ENCODE measurements at regions not wholly inside any gene's neighbourhood (a gene's known extent, or its start where the extent isn't known, plus 50 kb on each side); places are given as distances from the start of the nearest gene placed in this dataset.

DNA sequence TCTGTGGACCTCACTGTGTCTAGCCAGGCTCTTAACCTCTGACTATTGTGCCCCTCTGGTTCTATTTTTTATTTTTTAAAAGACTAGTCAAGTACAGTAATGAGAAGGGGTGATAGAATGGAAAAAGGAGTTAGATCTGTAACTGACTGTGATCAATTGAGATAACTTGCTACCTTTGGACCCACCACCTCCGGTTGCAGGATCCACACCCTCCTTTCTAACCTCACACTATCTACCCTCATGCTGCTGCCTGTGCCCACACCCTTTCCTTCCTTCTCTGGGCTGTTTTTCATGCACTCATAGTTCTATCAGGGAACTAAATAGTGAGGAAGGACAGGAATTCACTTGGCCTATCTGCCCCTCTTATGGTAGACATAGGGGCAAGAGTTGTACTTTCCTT, 172.3 kb downstream of the KATNIP start:
- no peaks in the 10 kb centered on the region for H3K36me3 ChIP-seq (ENCODE audit: insufficient read depth, low read length)
- no peak overlapping the region for H3K4me3 ChIP-seq (ENCODE audit: low read length)
- no peaks in the 10 kb centered on the region for H3K9me3 ChIP-seq (replicated peaks; ENCODE audit: low read length)
- no peak overlapping the region for H3K9ac ChIP-seq (ENCODE audit: low read depth, low read length)
- no peak overlapping the region for H3K4me2 ChIP-seq (ENCODE audit: low read length)
- peaks cover 3% of the 10 kb centered on the region for H3K4me1 ChIP-seq (ENCODE audit: control insufficient read depth, insufficient read depth, low read length)
- H3K27me3 ChIP-seq (ENCODE audit: control insufficient read depth, insufficient read depth, low read length) = no peaks in the 10 kb centered on the region

DNA sequence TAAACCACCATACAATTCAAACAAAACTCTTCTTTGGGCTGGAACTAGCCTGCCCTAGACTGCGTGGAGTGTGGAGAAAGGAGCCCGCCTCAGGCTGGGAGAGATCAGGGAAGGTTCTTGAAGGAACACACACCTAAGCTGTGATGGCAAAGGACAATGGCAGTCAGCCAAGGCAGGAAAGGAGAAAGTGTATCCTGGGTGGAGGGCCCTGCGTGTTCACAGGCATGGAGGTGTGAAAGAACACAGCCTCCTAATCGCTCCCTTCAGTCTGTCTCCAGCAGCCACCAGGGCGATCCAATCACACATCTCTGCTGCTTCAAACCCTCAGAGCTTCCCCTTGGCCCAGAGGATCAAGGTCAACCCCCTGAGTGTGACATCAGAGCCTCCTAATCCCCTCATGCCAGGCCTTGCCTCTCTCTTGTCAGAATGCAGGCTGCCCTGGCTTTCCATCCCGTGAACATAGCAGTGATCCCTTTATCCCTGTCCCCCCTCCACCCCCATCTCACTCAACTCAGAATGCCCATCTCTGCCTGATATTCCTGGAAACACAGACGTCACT, 173.0 kb downstream of the KATNIP start:
- Histone ChIP-seq H3K27me3 (ENCODE audit: control insufficient read depth, insufficient read depth, low read length) (no peaks in the 10 kb centered on the region), H3K4me1 (ENCODE audit: control insufficient read depth, insufficient read depth, low read length) (peaks cover 3% of the 10 kb centered on the region), H3K9me3 (replicated peaks; ENCODE audit: low read length) (no peaks in the 10 kb centered on the region), H3K4me2 (ENCODE audit: low read length) (no peak overlapping the region), H3K4me3 (ENCODE audit: low read length) (no peak overlapping the region), H3K9ac (ENCODE audit: low read depth, low read length) (no peak overlapping the region), H3K36me3 (ENCODE audit: insufficient read depth, low read length) (no peaks in the 10 kb centered on the region)

GRCh38 chr16:27723711-27724481, 174.0 kb downstream of the KATNIP start:
- no peak overlapping the region for H3K4me2 ChIP-seq (ENCODE audit: low read length)
- peaks cover 3% of the 10 kb centered on the region for H3K4me1 ChIP-seq (ENCODE audit: control insufficient read depth, insufficient read depth, low read length)
- no peaks in the 10 kb centered on the region for H3K36me3 ChIP-seq (ENCODE audit: insufficient read depth, low read length)
- no peak overlapping the region for H3K9ac ChIP-seq (ENCODE audit: low read depth, low read length)
- H3K9me3 ChIP-seq (replicated peaks; ENCODE audit: low read length) = no peaks in the 10 kb centered on the region
- H3K4me3 ChIP-seq (ENCODE audit: low read length) = no peak overlapping the region
- H3K27me3 ChIP-seq (ENCODE audit: control insufficient read depth, insufficient read depth, low read length) = no peaks in the 10 kb centered on the region

GRCh38 chr16:27724482-27725235, 174.7 kb downstream of the KATNIP start:
- H3K4me3 ChIP-seq (ENCODE audit: low read length) = no peak overlapping the region
- H3K4me1 ChIP-seq (ENCODE audit: control insufficient read depth, insufficient read depth, low read length) = peaks cover 3% of the 10 kb centered on the region

GRCh38 chr16:27725236-27726000, 175.5 kb downstream of the KATNIP start:
- no peaks in the 10 kb centered on the region for H3K27me3 ChIP-seq (ENCODE audit: control insufficient read depth, insufficient read depth, low read length)
- H3K9me3 ChIP-seq (replicated peaks; ENCODE audit: low read length) = no peaks in the 10 kb centered on the region
- no peak overlapping the region for H3K4me2 ChIP-seq (ENCODE audit: low read length)
- no peak overlapping the region for H3K9ac ChIP-seq (ENCODE audit: low read depth, low read length)
- no peak overlapping the region for H3K4me3 ChIP-seq (ENCODE audit: low read length)
- H3K36me3 ChIP-seq (ENCODE audit: insufficient read depth, low read length) = no peaks in the 10 kb centered on the region
- H3K4me1 ChIP-seq (ENCODE audit: control insufficient read depth, insufficient read depth, low read length) = peaks cover 3% of the 10 kb centered on the region

More at GRCh38 chr16:27724482-27725235, 174.7 kb downstream of the KATNIP start:
- Histone ChIP-seq H3K4me2 (ENCODE audit: low read length) (no peak overlapping the region), H3K9me3 (replicated peaks; ENCODE audit: low read length) (no peaks in the 10 kb centered on the region), H3K9ac (ENCODE audit: low read depth, low read length) (no peak overlapping the region), H3K36me3 (ENCODE audit: insufficient read depth, low read length) (no peaks in the 10 kb centered on the region), H3K27me3 (ENCODE audit: control insufficient read depth, insufficient read depth, low read length) (no peaks in the 10 kb centered on the region)

- Histone ChIP-seq H3K4me2 (ENCODE audit: low read length) (no peak overlapping the region), H3K4me3 (ENCODE audit: low read length) (no peak overlapping the region), H3K4me1 (ENCODE audit: control insufficient read depth, insufficient read depth, low read length) (no peaks in the 10 kb centered on the region), H3K27me3 (ENCODE audit: control insufficient read depth, insufficient read depth, low read length) (no peaks in the 10 kb centered on the region), H3K9me3 (replicated peaks; ENCODE audit: low read length) (no peaks in the 10 kb centered on the region), H3K36me3 (ENCODE audit: insufficient read depth, low read length) (no peaks in the 10 kb centered on the region), H3K9ac (ENCODE audit: low read depth, low read length) (no peak overlapping the region)
Observed at GRCh38 chr16:27726621-27727261, 176.8 kb downstream of the KATNIP start.

DNA sequence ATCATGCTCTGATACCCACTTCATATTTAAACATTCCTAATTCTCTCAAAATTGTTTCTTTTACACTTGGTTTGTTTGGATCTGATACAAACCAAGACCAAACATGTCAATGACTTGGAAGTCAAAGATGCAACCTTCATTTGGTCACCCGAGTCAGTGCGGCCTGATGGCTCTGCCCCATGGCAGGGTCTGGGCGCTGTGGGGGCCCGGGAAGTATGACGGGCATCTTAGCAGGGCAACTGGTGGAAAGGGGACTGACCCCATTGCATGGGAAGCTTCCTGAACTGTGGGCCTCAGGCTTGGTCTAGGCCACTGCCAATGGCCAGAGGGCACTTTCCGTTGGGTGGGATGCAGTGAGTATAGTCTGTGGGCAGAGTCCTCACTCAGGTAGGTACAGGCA, 178.0 kb downstream of the KATNIP start:
- H3K4me1 ChIP-seq (ENCODE audit: control insufficient read depth, insufficient read depth, low read length) = no peaks in the 10 kb centered on the region

GRCh38 chr16:27728691-27729090, 178.7 kb downstream of the KATNIP start:
- H3K4me2 ChIP-seq (ENCODE audit: low read length) = no peak overlapping the region
- H3K36me3 ChIP-seq (ENCODE audit: insufficient read depth, low read length) = no peaks in the 10 kb centered on the region
- no peaks in the 10 kb centered on the region for H3K4me1 ChIP-seq (ENCODE audit: control insufficient read depth, insufficient read depth, low read length)
- no peak overlapping the region for H3K4me3 ChIP-seq (ENCODE audit: low read length)
- H3K9me3 ChIP-seq (replicated peaks; ENCODE audit: low read length) = no peaks in the 10 kb centered on the region
- H3K9ac ChIP-seq (ENCODE audit: low read depth, low read length) = no peak overlapping the region
- H3K27me3 ChIP-seq (ENCODE audit: control insufficient read depth, insufficient read depth, low read length) = no peaks in the 10 kb centered on the region

More for the DNA sequence above, 178.0 kb downstream of the KATNIP start:
- Histone ChIP-seq H3K36me3 (ENCODE audit: insufficient read depth, low read length) (no peaks in the 10 kb centered on the region), H3K9ac (ENCODE audit: low read depth, low read length) (no peak overlapping the region), H3K27me3 (ENCODE audit: control insufficient read depth, insufficient read depth, low read length) (no peaks in the 10 kb centered on the region), H3K4me3 (ENCODE audit: low read length) (no peak overlapping the region), H3K4me2 (ENCODE audit: low read length) (no peak overlapping the region), H3K9me3 (replicated peaks; ENCODE audit: low read length) (no peaks in the 10 kb centered on the region)

GRCh38 chr16:27729516-27730304, 179.8 kb downstream of the KATNIP start:
- Histone ChIP-seq H3K9me3 (replicated peaks; ENCODE audit: low read length) (no peaks in the 10 kb centered on the region), H3K36me3 (ENCODE audit: insufficient read depth, low read length) (no peaks in the 10 kb centered on the region), H3K9ac (ENCODE audit: low read depth, low read length) (no peak overlapping the region), H3K4me2 (ENCODE audit: low read length) (no peak overlapping the region), H3K4me1 (ENCODE audit: control insufficient read depth, insufficient read depth, low read length) (no peaks in the 10 kb centered on the region), H3K4me3 (ENCODE audit: low read length) (no peak overlapping the region), H3K27me3 (ENCODE audit: control insufficient read depth, insufficient read depth, low read length) (no peaks in the 10 kb centered on the region)

DNA sequence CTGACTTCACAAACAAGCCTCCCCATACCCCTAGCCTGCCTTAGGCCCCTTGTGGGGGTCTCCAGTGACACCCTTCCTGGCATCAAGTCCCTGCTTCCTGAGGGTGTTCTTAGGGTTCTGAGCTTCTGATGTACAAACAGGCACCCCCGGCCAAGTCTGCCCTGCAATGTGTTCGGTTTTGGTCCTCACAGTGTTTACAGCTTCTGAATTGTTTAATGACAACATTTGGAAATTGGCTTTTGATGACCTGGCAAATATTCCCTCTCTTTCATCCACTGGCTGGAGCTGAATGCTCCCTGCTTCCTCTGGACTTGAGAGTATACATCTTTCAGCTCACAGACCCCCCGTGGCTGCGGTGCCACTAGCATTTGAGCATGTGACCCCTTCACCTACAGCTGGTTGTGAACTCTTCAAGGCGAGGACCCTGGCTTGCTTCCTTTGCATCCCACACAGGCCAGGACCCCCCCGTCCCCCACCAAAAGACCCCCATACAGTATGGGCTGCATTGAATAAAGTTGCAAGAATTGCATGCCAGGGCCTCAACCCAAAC, 180.8 kb downstream of the KATNIP start:
- Histone ChIP-seq H3K4me1 (ENCODE audit: control insufficient read depth, insufficient read depth, low read length) (no peaks in the 10 kb centered on the region), H3K36me3 (ENCODE audit: insufficient read depth, low read length) (no peaks in the 10 kb centered on the region), H3K9ac (ENCODE audit: low read depth, low read length) (no peak overlapping the region), H3K4me2 (ENCODE audit: low read length) (no peak overlapping the region), H3K4me3 (ENCODE audit: low read length) (no peak overlapping the region), H3K9me3 (replicated peaks; ENCODE audit: low read length) (no peaks in the 10 kb centered on the region), H3K27me3 (ENCODE audit: control insufficient read depth, insufficient read depth, low read length) (no peaks in the 10 kb centered on the region)

Measured in skeletal muscle satellite cell (primary cell).